GM06990 (cell line): ENCODE measurements at regions not wholly inside any gene's neighbourhood (a gene's known extent, or its start where the extent isn't known, plus 50 kb on each side); places are given as distances from the start of the nearest gene placed in this dataset.

Experiments
- DNase-seq: peaks from one replicate; pipeline ENCODE4 v3.0.0-alpha.2; 2011; ENCODE audit not compliant: insufficient read length; ENCODE audit errors: extremely low read depth
- H3K27me3 ChIP-seq: replicated peaks from 2 replicates; pipeline ENCODE4 v1.6.0; 2011; ENCODE audit warnings: low read length; ENCODE audit not compliant: control insufficient read depth, insufficient read depth
- H3K36me3 ChIP-seq: 2 replicates; pipeline ENCODE4 v1.5.1; 2011; ENCODE audit warnings: low read length; ENCODE audit not compliant: control insufficient read depth, insufficient read depth
- H3K4me3 ChIP-seq: replicated peaks from 2 replicates; pipeline ENCODE4 v1.5.1; 2011; ENCODE audit warnings: low read depth, mild to moderate bottlenecking, control low read depth, low read length
- CTCF ChIP-seq: IDR thresholded peaks from 2 replicates; pipeline ENCODE4 v1.5.1; 2011; ENCODE audit warnings: low read length, control low read depth, mild to moderate bottlenecking, inconsistent platforms; ENCODE audit not compliant: insufficient read depth, poor library complexity, severe bottlenecking

DNA sequence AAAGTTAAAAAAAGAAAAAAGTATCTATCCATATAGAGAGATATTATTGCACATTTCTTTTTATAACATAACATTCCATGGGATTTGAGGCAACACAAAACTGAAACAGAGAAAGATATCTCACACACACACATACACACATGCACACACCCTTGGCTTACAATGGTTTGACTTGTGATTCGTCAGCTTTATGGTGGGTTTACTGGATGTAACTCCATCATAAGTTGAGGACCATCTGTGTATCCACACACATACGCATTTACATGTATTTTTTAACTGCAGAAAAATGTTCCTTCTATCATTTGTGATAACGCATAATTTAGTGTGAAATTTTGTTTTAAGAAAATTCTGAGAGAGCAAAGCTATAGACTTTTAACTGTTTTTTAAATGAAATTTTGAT lies 74.2 kb upstream of the CDCA7L start:
- Histone ChIP-seq H3K4me3 (no peak overlapping the region), H3K27me3 (peaks cover 2% of the 10 kb centered on the region; the same call in 1 of the 2 replicates), H3K36me3 (no peaks in the 10 kb centered on the region)
- TF ChIP-seq CTCF: no peak
- no peak for DNase-seq

DNA sequence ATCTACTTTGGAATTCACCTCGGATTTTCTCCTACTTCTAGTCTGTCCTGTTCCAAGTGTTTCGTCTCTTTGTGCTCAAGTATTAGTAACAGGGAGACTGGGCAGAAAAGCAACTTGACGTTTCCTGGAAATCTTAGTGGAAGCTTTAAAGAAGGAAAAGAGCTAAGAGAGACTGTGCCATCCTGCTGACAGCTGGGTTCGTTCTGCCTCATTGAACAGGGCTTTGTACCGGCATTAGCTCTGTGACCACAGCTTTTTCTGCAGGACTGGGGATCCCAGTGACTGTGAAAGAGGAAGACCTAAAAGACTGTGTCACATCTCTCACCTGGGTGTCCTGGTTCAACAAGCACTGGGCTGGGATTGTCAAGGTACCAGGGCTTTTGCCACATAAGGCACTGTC lies 70.8 kb upstream of the CDCA7L start:
- TF ChIP-seq CTCF: no peak
- no peak for DNase-seq
- Histone ChIP-seq H3K4me3 (no peak overlapping the region), H3K27me3 (no peaks in the 10 kb centered on the region; the same call in 1 of the 2 replicates), H3K36me3 (no peaks in the 10 kb centered on the region)

DNA sequence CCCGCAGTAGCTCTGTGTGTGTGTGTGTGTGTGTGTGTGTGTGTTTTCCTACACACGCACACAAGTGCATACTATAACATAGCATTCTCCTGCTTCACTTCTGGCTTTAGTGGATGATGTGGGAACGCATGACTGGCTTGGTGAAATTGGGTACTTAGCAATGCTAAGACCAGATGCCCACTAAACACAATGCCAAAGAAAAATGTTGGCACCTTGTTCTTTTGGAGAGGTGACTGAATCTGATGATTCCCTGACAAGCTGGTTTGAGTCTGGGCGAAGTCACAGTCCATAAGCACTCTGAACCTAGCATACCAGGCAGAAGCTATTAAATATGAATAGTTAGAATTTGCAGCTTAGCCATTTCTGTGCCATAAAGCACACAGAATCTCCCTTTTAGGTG lies 68.0 kb upstream of the CDCA7L start:
- Histone ChIP-seq H3K4me3 (no peak overlapping the region), H3K27me3 (no peaks in the 10 kb centered on the region; the same call in 1 of the 2 replicates), H3K36me3 (no peaks in the 10 kb centered on the region)
- no peak for TF ChIP-seq CTCF
- DNase-seq: no peak

GRCh38 chr7:22008683-22009082 lies 63.0 kb upstream of the CDCA7L start:
- no peak for TF ChIP-seq CTCF
- DNase-seq: no peak
- H3K4me3 ChIP-seq: no peak overlapping the region
- no peaks in the 10 kb centered on the region; the same call in 1 of the 2 replicates for H3K27me3 ChIP-seq
- H3K36me3 ChIP-seq: no peaks in the 10 kb centered on the region

DNA sequence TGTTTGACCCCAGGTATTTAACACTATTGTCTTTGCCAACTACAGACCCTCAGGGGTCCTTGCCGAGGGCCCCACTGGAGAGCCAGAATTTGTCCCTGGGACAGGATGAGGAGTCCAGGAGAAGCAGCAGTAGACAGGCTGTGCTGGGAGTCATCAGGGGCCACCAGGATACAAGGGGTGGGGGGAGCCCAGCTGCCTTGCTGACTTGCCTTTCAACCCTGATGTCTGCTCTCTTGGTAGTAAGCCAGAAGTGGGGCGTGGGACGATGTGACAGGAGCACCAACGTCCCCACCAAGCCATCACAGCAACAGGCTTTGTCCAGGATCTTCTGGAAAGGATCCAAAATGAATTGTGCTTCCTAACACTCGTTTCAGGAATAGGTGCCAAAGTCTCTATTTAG lies 62.4 kb upstream of the CDCA7L start:
- no peak overlapping the region for H3K4me3 ChIP-seq
- no peaks in the 10 kb centered on the region for H3K36me3 ChIP-seq
- TF ChIP-seq CTCF: no peak
- no peaks in the 10 kb centered on the region; the same call in 1 of the 2 replicates for H3K27me3 ChIP-seq
- no peak for DNase-seq

DNA sequence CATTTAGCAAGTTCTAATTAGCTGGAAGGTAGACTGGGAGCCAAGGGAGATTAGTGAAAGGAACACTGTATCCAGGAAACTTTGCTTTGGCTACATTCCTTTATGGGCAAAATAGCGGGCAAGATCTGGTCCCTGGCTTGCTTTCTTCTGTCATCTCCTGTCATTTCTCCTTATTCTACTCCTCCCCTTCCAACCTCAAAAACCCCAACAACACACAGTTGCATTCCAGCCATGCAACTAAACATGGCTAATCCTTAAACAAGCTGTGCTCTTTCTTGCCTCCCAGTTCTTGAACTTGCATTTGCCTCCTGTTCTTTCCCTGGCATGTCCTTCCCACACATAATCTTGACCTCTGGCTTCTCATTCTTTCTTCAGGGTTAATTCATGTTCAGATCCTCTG lies 59.5 kb upstream of the CDCA7L start:
- Histone ChIP-seq H3K27me3 (no peaks in the 10 kb centered on the region; the same call in 1 of the 2 replicates), H3K4me3 (no peak overlapping the region), H3K36me3 (no peaks in the 10 kb centered on the region)
- DNase-seq: no peak
- TF ChIP-seq CTCF: no peak
